HepG2 (cell line): ENCODE measurements at regions not wholly inside any gene's neighbourhood (a gene's known extent, or its start where the extent isn't known, plus 50 kb on each side); places are given as distances from the start of the nearest gene placed in this dataset.

ENCODE experiments used
- ATAC-seq: fragments of 200-7000 bp; cut with Tn5 transposase; 3 replicates; pipeline ENCODE4 v1.9.1; 2020; ENCODE audit warnings: mild to moderate bottlenecking, moderate library complexity
- BruUV-seq: library from RNA; stranded (reverse); fragments of 400-500 nt; replicated peaks from 2 replicates; lab custom pipeline; 2021; lab: Mats Ljungman, UMichigan
- CTCF ChIA-PET: fragments of 300-600 bp; formaldehyde crosslinking; extraction: SDS; loops from one replicate; lab custom pipeline; 2021; ENCODE audit warnings: low total read pairs, inconsistent platforms, low intra/inter-chr PET ratio; lab: Yijun Ruan, JAX
- POLR2A ChIA-PET: fragments of 350-600 bp; sonication (Branson Sonifier 250); formaldehyde crosslinking; loops from one replicate; lab custom pipeline; 2020; ENCODE audit warnings: antibody characterized with exemption, inconsistent platforms; lab: Yijun Ruan, JAX
- DNase-seq: peaks from one replicate; pipeline ENCODE4 v3.0.0-alpha.2; 2015; ENCODE audit warnings: low spot score
- FAIRE-seq: peaks from 3 replicates; lab custom pipeline; 2011; peaks lifted over from hg19 to GRCh38; lab: Jason Lieb, UNC
- H2AFZ ChIP-seq: one replicate; pipeline ENCODE4 v1.6.1; 2011; ENCODE audit warnings: low read length, inconsistent platforms
- H3K27ac ChIP-seq: fragments of 300-600 bp; 3 replicates; pipeline ENCODE4 v1.8.0; 2011; ENCODE audit warnings: mixed run types, mild to moderate bottlenecking, mixed read lengths, low read length, inconsistent platforms; ENCODE audit not compliant: insufficient read depth; ENCODE audit errors: extremely low read length
- H3K27me3 ChIP-seq, 2 experiments: fragments of 200-600 bp in 1 of 2; 2 replicates in 1 of 2; 3 replicates in 1 of 2; pipeline versions ENCODE4 v1.6.0 to v1.8.0; 2011; ENCODE audit warnings: low read length in 2 of 2, mild to moderate bottlenecking in 2 of 2, moderate library complexity in 2 of 2, inconsistent platforms in 1 of 2; ENCODE audit not compliant: insufficient read depth in 2 of 2, control insufficient read depth in 1 of 2
- H3K36me3 ChIP-seq, 2 experiments: fragments of 200-600 bp in 1 of 2; replicated peaks in 1 of 2; 2 replicates in 1 of 2; 3 replicates in 1 of 2; pipeline versions ENCODE4 v1.5.1 to v1.8.0; 2011; ENCODE audit warnings: low read length in 2 of 2, inconsistent platforms in 1 of 2; ENCODE audit not compliant: insufficient read depth in 2 of 2, control insufficient read depth in 1 of 2
- H3K4me1 ChIP-seq: 2 replicates; pipeline ENCODE4 v1.5.1; 2012; ENCODE audit warnings: low read length, inconsistent platforms; ENCODE audit not compliant: insufficient read depth
- H3K4me2 ChIP-seq: 2 replicates; pipeline ENCODE4 v1.6.0; 2011; ENCODE audit warnings: low read depth, low read length, inconsistent platforms
- H3K4me3 ChIP-seq, 3 experiments: fragments of 200-600 bp in 1 of 3; sonication (generic), shearing (Covaris generic) in 1 of 3; replicated peaks in 1 of 3; 2 replicates each; pipeline ENCODE4 v1.5.1; 2011 to 2016; ENCODE audit warnings: low read length in 3 of 3, inconsistent platforms in 2 of 3, low read depth in 2 of 3, mild to moderate bottlenecking in 2 of 3, control low read depth in 1 of 3, mixed read lengths in 1 of 3; ENCODE audit not compliant: insufficient read depth in 1 of 3
- H3K79me2 ChIP-seq: one replicate; pipeline ENCODE4 v1.6.1; 2011; ENCODE audit warnings: low read length, inconsistent platforms; ENCODE audit not compliant: insufficient read depth
- H3K9ac ChIP-seq: 2 replicates; pipeline ENCODE4 v1.6.0; 2011; ENCODE audit warnings: mild to moderate bottlenecking, low read depth, low read length, inconsistent platforms; ENCODE audit not compliant: insufficient read depth
- H3K9me3 ChIP-seq: 2 replicates; pipeline ENCODE4 v1.5.1; 2012; ENCODE audit warnings: mild to moderate bottlenecking, low read length
- H4K20me1 ChIP-seq: 2 replicates; pipeline ENCODE4 v1.6.0; 2011; ENCODE audit warnings: inconsistent platforms, mild to moderate bottlenecking, low read length, moderate library complexity; ENCODE audit not compliant: insufficient read depth
- DDIT3 ChIP-seq: sonication (generic); formaldehyde crosslinking; IDR thresholded peaks from 2 replicates; pipeline ENCODE4 v1.4.0; 2020; ENCODE audit warnings: mild to moderate bottlenecking, missing genetic modification reagents
- DZIP1 ChIP-seq: sonication (generic); formaldehyde crosslinking; IDR thresholded peaks from 2 replicates; pipeline ENCODE4 v1.5.0; 2020; ENCODE audit warnings: mild to moderate bottlenecking, missing genetic modification reagents
- ZMYM4 ChIP-seq: sonication (generic); formaldehyde crosslinking; IDR thresholded peaks from 2 replicates; pipeline ENCODE4 v1.8.1; 2023; ENCODE audit warnings: mild to moderate bottlenecking, missing genetic modification reagents
- ZNF30 ChIP-seq: sonication (generic); formaldehyde crosslinking; IDR thresholded peaks from 2 replicates; pipeline ENCODE4 v1.5.0; 2020; ENCODE audit warnings: mild to moderate bottlenecking, missing genetic modification reagents
- ZNF562 ChIP-seq: sonication (generic); formaldehyde crosslinking; IDR thresholded peaks from 2 replicates; pipeline ENCODE4 v1.8.0; 2022; ENCODE audit warnings: missing genetic modification reagents, borderline replicate concordance
- ZNF687 ChIP-seq: sonication (generic); formaldehyde crosslinking; IDR thresholded peaks from 2 replicates; pipeline ENCODE4 v1.5.1; 2020; ENCODE audit warnings: mild to moderate bottlenecking, missing genetic modification reagents, moderate library complexity
- WGBS: methylation state at CpG from one replicate; pipeline ENCODE4 v1.1.6; 2017; ENCODE audit warnings: low lambda C conversion rate; 5-methylcytosine and 5-hydroxymethylcytosine counted together
- in situ Hi-C: cut with HindIII; loops from 2 replicates; pipeline ENCODE4 v1.10.0; 2017; ENCODE audit warnings: low pct_unique_long_range_greater_than_20kb; ENCODE audit not compliant: extremely low pct_ligation_motif_present
- intact Hi-C: fragments of 100-400 bp; cut with micrococcal nuclease; formaldehyde crosslinking; loops from one replicate; pipeline ENCODE4 v1.10.0; 2022; ENCODE audit not compliant: unreplicated experiment

- CTCF ChIA-PET, result no interaction called here
- no peaks in the 10 kb centered on the region; a peak in 1 of 5 replicates for H3K36me3 ChIP-seq
- FAIRE-seq, result no peak
- intact Hi-C loops, result no loop called here
- TF ChIP-seq DDIT3 (no peak), ZNF687 (CRISPR knock-in tag) (peak; percentile 17; the same call in 1 of the 2 replicates), DZIP1 (CRISPR knock-in tag) (no peak), ZNF562 (CRISPR knock-in tag) (no peak), ZNF30 (no peak), ZMYM4 (0 out of 2 replicates have a peak, but pooled peaks have one; percentile 18)
- TF ChIP-seq, all 625 proteins: peak for 2
- WGBS, result 90% methylated on average over 11 of the region's 11 CpGs
- no peak for ATAC-seq
- Histone ChIP-seq H3K4me1 (peaks cover 22% of the 10 kb centered on the region), H4K20me1 (no peaks in the 10 kb centered on the region), H2AFZ (no peak overlapping the region), H3K27ac (no peak overlapping the region), H3K9me3 (no peaks in the 10 kb centered on the region), H3K4me2 (no peak overlapping the region), H3K27me3 (no peaks in the 10 kb centered on the region), H3K79me2 (no peaks in the 10 kb centered on the region), H3K9ac (no peak overlapping the region), H3K4me3 (no peak overlapping the region)
- in situ Hi-C loops, result no loop called here
- DNase-seq, result no peak
- POLR2A ChIA-PET, result interaction anchor here (1.4 kb wide), 1 partner anchor 22 kb away, joined by 3 read pairs; no protein-coding TSS in a partner anchor
- BruUV-seq, result no TSS peak
Measured at GRCh38 chr14:89481196-89481595, 64.2 kb upstream of the FOXN3 start.
